GM12875 (cell line): ENCODE measurements at regions not wholly inside any gene's neighbourhood (a gene's known extent, or its start where the extent isn't known, plus 50 kb on each side); places are given as distances from the start of the nearest gene placed in this dataset.

Experiments
- H3K4me3 ChIP-seq: one replicate; pipeline ENCODE4 v1.5.1; 2011; ENCODE audit warnings: low read depth, low read length, control low read depth
- TF ChIP-seq, protein P1 (sequence below): IDR thresholded peaks from 2 replicates; pipeline ENCODE4 v1.5.1; 2011; ENCODE audit warnings: low read depth, mild to moderate bottlenecking, control low read depth, inconsistent platforms, low read length, moderate library complexity, borderline replicate concordance; ENCODE audit not compliant: insufficient read depth

DNA sequence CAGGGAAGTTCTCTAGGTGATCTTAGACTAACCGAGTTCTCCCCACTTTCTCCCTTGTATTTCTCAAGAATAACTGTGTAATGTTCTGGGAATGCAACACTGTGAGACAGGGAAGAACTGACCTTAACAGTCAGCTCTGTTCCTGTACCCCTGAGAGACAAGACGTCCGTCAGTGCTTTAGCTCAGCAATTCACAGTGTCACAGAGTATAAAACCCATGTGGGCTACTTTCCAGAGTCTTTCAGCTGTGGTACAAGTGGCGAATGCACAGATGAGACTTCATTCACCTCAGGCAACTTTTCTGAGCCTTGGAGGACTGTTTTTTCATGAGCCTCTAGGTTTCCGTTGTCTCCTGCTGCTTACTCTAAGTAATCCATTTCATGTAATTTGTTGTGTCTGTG is 458.8 kb downstream of the SPATA31D1 start:
- H3K4me3 ChIP-seq: no peak overlapping the region
- TF ChIP-seq, protein P1, sequence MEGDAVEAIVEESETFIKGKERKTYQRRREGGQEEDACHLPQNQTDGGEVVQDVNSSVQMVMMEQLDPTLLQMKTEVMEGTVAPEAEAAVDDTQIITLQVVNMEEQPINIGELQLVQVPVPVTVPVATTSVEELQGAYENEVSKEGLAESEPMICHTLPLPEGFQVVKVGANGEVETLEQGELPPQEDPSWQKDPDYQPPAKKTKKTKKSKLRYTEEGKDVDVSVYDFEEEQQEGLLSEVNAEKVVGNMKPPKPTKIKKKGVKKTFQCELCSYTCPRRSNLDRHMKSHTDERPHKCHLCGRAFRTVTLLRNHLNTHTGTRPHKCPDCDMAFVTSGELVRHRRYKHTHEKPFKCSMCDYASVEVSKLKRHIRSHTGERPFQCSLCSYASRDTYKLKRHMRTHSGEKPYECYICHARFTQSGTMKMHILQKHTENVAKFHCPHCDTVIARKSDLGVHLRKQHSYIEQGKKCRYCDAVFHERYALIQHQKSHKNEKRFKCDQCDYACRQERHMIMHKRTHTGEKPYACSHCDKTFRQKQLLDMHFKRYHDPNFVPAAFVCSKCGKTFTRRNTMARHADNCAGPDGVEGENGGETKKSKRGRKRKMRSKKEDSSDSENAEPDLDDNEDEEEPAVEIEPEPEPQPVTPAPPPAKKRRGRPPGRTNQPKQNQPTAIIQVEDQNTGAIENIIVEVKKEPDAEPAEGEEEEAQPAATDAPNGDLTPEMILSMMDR: no peak

DNA sequence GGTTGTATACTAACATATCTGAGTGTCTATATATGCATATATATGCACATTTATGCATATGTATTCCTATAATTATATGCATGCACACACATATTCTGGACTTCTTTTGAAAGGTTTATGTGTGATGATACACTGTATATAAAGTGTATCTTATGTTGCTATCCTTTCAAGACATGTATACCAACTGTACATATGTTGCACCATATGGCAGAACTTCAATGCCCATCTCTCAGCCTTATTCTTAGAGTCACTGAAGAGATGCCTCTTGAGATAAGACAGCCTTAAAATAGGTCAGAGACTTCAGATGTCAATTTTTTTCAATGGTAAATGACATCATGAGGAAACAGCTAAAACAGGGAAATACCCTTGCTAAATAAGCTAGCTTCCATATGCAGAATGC is 461.4 kb downstream of the SPATA31D1 start:
- no peak overlapping the region for H3K4me3 ChIP-seq
- TF ChIP-seq, protein P1: no peak

DNA sequence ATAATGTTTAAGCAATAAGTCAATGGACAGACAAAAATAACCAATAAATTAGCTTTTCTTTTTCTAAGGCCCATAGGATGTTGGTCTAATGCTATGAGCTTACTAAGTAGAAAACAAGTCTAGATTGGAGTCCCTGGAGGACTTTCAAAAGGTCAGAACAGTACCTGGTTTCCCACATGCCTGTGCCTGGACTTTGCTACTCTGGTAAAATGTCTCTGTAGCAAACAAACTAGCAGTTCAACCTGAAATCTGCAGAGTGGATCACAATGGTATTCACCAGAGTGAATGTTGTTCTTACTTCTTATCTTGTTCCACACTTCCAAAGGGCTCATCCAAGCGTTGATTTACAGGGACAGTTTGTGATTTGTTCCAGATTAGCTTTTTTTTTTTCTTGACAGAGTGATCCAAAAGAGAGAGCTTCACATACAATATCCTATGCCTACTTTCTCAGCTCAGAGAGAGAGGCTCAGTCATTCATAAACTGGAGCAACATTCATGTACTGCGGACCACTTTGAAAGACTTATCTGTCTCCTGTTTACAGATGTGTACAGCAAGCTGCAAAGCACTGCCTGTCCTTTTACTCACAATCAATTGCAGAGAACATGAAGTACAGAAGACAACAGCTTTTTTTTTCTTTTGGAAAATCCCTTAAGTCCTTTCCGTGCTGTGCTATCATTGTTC is 466.1 kb downstream of the SPATA31D1 start:
- TF ChIP-seq, protein P1: no peak
- no peak overlapping the region for H3K4me3 ChIP-seq

GRCh38 chr9:82456642-82457041 is 468.1 kb downstream of the SPATA31D1 start:
- TF ChIP-seq, protein P1: no peak
- H3K4me3 ChIP-seq: no peak overlapping the region

DNA sequence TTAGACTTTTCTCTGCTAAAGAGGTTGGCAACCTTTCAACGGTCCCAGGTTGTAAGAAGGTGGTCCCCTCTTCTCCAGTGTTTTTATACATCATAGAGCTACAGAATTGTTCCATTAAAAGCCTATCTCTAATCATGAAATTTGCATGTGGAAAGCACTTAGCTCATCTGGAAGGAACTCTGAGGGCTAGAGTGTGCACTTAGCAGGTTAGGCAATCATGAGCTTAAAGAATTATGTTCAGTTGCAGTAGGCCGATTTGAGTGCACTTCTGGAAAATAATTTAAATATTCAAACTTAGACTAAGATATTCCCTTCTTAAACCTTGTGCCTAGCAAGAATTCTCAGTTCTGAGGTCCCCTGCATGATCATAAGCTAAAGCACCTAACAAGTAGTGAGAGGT is 468.7 kb downstream of the SPATA31D1 start:
- H3K4me3 ChIP-seq: no peak overlapping the region
- TF ChIP-seq, protein P1: no peak

GRCh38 chr9:82457891-82458290 is 469.3 kb downstream of the SPATA31D1 start:
- TF ChIP-seq, protein P1: no peak
- H3K4me3 ChIP-seq: no peak overlapping the region

DNA sequence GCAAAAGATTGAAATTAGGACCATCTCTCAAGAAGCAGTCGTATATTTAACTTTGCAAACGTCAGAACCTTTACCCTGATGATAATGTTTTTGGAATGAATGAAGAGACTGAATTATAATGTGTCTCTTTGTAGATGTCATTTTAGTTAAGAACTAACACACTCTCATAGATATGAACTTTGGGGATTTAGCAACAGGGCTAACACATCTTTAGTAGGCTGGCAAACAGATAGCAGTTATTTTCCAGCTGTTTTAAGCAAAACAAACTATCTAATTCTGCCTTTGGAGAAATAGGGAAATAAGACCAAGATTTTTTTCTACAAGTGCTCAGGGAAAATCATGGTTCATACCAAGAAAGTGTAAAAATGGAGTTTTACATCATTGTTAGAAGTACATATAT is 469.7 kb downstream of the SPATA31D1 start:
- no peak overlapping the region for H3K4me3 ChIP-seq
- TF ChIP-seq, protein P1: no peak
